H9 (cell line): ENCODE measurements at regions not wholly inside any gene's neighbourhood (a gene's known extent, or its start where the extent isn't known, plus 50 kb on each side); places are given as distances from the start of the nearest gene placed in this dataset.
A peak's percentile ranks its signal among the peaks of the same experiment; 100 is the strongest.

ENCODE experiments used
- DNase-seq: peaks from one replicate; pipeline ENCODE4 v3.0.0-alpha.2; 2017
- H2AFZ ChIP-seq: one replicate; pipeline ENCODE4 v1.6.1; 2013; ENCODE audit warnings: mild to moderate bottlenecking, low read length, control low read depth, moderate library complexity
- H2AK5ac ChIP-seq: 2 replicates; pipeline ENCODE4 v1.6.1; 2013; ENCODE audit warnings: low read length, control low read depth, mixed read lengths; ENCODE audit not compliant: insufficient read length
- H2BK120ac ChIP-seq: one replicate; pipeline ENCODE4 v1.6.1; 2013; ENCODE audit warnings: low read depth, mild to moderate bottlenecking, low read length, control low read depth, inconsistent platforms; ENCODE audit not compliant: poor library complexity, severe bottlenecking
- H2BK12ac ChIP-seq: 2 replicates; pipeline ENCODE4 v1.6.1; 2013; ENCODE audit warnings: low read length, control low read depth, mixed read lengths, low read depth; ENCODE audit not compliant: insufficient read length
- H2BK15ac ChIP-seq: 2 replicates; pipeline ENCODE4 v1.6.1; 2013; ENCODE audit warnings: low read depth, low read length, control low read depth
- H2BK20ac ChIP-seq: one replicate; pipeline ENCODE4 v1.6.1; 2013; ENCODE audit warnings: low read depth, mild to moderate bottlenecking, low read length, control low read depth, inconsistent platforms; ENCODE audit not compliant: poor library complexity, severe bottlenecking
- H2BK5ac ChIP-seq: 2 replicates; pipeline ENCODE4 v1.6.1; 2013; ENCODE audit warnings: low read length, control low read depth, mixed read lengths; ENCODE audit not compliant: insufficient read length
- H3K14ac ChIP-seq: 2 replicates; pipeline ENCODE4 v1.6.1; 2013; ENCODE audit warnings: low read length, control low read depth; ENCODE audit not compliant: insufficient read depth
- H3K18ac ChIP-seq: 2 replicates; pipeline ENCODE4 v1.6.1; 2013; ENCODE audit warnings: low read depth, mild to moderate bottlenecking, mixed read lengths, low read length, control low read depth; ENCODE audit not compliant: insufficient read length
- H3K23ac ChIP-seq: 2 replicates; pipeline ENCODE4 v1.6.1; 2013; ENCODE audit warnings: low read length, control low read depth, mixed read lengths, low read depth; ENCODE audit not compliant: insufficient read length
- H3K23me2 ChIP-seq: 2 replicates; pipeline ENCODE4 v1.6.1; 2013; ENCODE audit warnings: low read depth, mild to moderate bottlenecking, mixed read lengths, low read length, control low read depth; ENCODE audit not compliant: insufficient read length, poor library complexity, severe bottlenecking
- H3K27ac ChIP-seq: 2 replicates; pipeline ENCODE4 v1.5.1; 2013; ENCODE audit warnings: low read length, control low read depth, mixed read lengths, low read depth; ENCODE audit not compliant: insufficient read length
- H3K27me3 ChIP-seq: 2 replicates; pipeline ENCODE4 v1.6.1; 2013; ENCODE audit warnings: low read length, control low read depth, inconsistent platforms; ENCODE audit not compliant: insufficient read depth
- H3K4ac ChIP-seq: 2 replicates; pipeline ENCODE4 v1.6.1; 2013; ENCODE audit warnings: low read depth, mild to moderate bottlenecking, control low read depth, inconsistent platforms, low read length, moderate library complexity
- H3K4me1 ChIP-seq: 2 replicates; pipeline ENCODE4 v1.6.1; 2013; ENCODE audit warnings: low read length, control low read depth, inconsistent platforms; ENCODE audit not compliant: insufficient read depth
- H3K4me2 ChIP-seq: 2 replicates; pipeline ENCODE4 v1.6.1; 2013; ENCODE audit warnings: low read length, control low read depth, mixed read lengths; ENCODE audit not compliant: insufficient read length, insufficient read depth
- H3K56ac ChIP-seq: 2 replicates; pipeline ENCODE4 v1.6.1; 2013; ENCODE audit warnings: low read depth, mild to moderate bottlenecking, mixed read lengths, low read length, control low read depth; ENCODE audit not compliant: insufficient read length
- H3K79me1 ChIP-seq: 2 replicates; pipeline ENCODE4 v1.6.1; 2013; ENCODE audit warnings: low read depth, mild to moderate bottlenecking, moderate library complexity, low read length, control low read depth, inconsistent platforms; ENCODE audit not compliant: insufficient read depth, poor library complexity, severe bottlenecking
- H3K79me2 ChIP-seq: 2 replicates; pipeline ENCODE4 v1.6.1; 2013; ENCODE audit warnings: low read length, control low read depth, inconsistent platforms; ENCODE audit not compliant: insufficient read depth
- H3K9ac ChIP-seq: 2 replicates; pipeline ENCODE4 v1.6.1; 2013; ENCODE audit warnings: low read length, control low read depth, mixed read lengths; ENCODE audit not compliant: insufficient read length; ENCODE audit errors: extremely low read depth
- H3K9me3 ChIP-seq: one replicate; pipeline ENCODE4 v1.6.1; 2013; ENCODE audit warnings: low read depth, low read length, inconsistent platforms; ENCODE audit not compliant: control insufficient read depth
- H3T11ph ChIP-seq: one replicate; pipeline ENCODE4 v1.6.1; 2013; ENCODE audit warnings: mild to moderate bottlenecking, low read length, control low read depth, inconsistent platforms
- H4K20me1 ChIP-seq: one replicate; pipeline ENCODE4 v1.6.1; 2013; ENCODE audit not compliant: control insufficient read depth, insufficient read length, insufficient read depth
- H4K5ac ChIP-seq: 2 replicates; pipeline ENCODE4 v1.6.1; 2013; ENCODE audit warnings: low read depth, mild to moderate bottlenecking, mixed read lengths, low read length, control low read depth; ENCODE audit not compliant: insufficient read length
- H4K8ac ChIP-seq: replicated peaks from 2 replicates; pipeline ENCODE4 v1.6.1; 2013; ENCODE audit warnings: low read length, control low read depth, mixed read lengths, low read depth; ENCODE audit not compliant: insufficient read length
- H4K91ac ChIP-seq: 2 replicates; pipeline ENCODE4 v1.6.1; 2013; ENCODE audit warnings: low read depth, mild to moderate bottlenecking, moderate library complexity, mixed read lengths, low read length, control low read depth; ENCODE audit not compliant: insufficient read length
- H3K27ac Mint-ChIP-seq, 3 experiments: 2 replicates in 2 of 3; 3 replicates in 1 of 3; pipeline ENCODE4 v1.8.0; 2020 to 2021; ENCODE audit warnings: mixed read lengths in 3 of 3, mild to moderate bottlenecking in 1 of 3, moderate library complexity in 1 of 3
- H3K27me3 Mint-ChIP-seq: 2 replicates; pipeline ENCODE4 v1.8.0; 2021; ENCODE audit warnings: low read depth, mild to moderate bottlenecking, moderate library complexity, mixed read lengths
- H3K36me3 Mint-ChIP-seq, 3 experiments: 2 replicates in 2 of 3; 3 replicates in 1 of 3; pipeline ENCODE4 v1.8.0; 2020 to 2021; ENCODE audit warnings: low read depth in 3 of 3, mixed read lengths in 3 of 3; ENCODE audit not compliant: insufficient read depth in 1 of 3
- H3K4me1 Mint-ChIP-seq, 2 experiments: 2 replicates each; pipeline ENCODE4 v1.8.0; 2020; ENCODE audit warnings: mixed read lengths in 2 of 2
- H3K4me3 Mint-ChIP-seq, 2 experiments: 2 replicates in 1 of 2; 3 replicates in 1 of 2; pipeline ENCODE4 v1.8.0; 2020 to 2021; ENCODE audit warnings: mild to moderate bottlenecking in 2 of 2, mixed read lengths in 2 of 2, moderate library complexity in 1 of 2
- H3K9me3 Mint-ChIP-seq, 2 experiments: 2 replicates in 1 of 2; 3 replicates in 1 of 2; pipeline ENCODE4 v1.8.0; 2020; ENCODE audit warnings: mild to moderate bottlenecking in 2 of 2, mixed read lengths in 2 of 2, moderate library complexity in 1 of 2
- WGBS: extraction: QIAGEN DNeasy Blood & Tissue Kit; methylation state at CpG from one replicate; pipeline ENCODE4 v1.1.7; 2013; ENCODE audit warnings: missing lambda C conversion rate, low lambda C conversion rate, mixed read lengths; ENCODE audit not compliant: insufficient read length; ENCODE audit errors: extremely low coverage; 5-methylcytosine and 5-hydroxymethylcytosine counted together
- TF ChIP-seq, protein P1 (sequence below): fragments of 200-600 bp; sonication (generic); conservative IDR thresholded peaks from 3 replicates; pipeline ENCODE4 v1.8.0; 2021; ENCODE audit warnings: antibody characterized with exemption, mild to moderate bottlenecking

DNA sequence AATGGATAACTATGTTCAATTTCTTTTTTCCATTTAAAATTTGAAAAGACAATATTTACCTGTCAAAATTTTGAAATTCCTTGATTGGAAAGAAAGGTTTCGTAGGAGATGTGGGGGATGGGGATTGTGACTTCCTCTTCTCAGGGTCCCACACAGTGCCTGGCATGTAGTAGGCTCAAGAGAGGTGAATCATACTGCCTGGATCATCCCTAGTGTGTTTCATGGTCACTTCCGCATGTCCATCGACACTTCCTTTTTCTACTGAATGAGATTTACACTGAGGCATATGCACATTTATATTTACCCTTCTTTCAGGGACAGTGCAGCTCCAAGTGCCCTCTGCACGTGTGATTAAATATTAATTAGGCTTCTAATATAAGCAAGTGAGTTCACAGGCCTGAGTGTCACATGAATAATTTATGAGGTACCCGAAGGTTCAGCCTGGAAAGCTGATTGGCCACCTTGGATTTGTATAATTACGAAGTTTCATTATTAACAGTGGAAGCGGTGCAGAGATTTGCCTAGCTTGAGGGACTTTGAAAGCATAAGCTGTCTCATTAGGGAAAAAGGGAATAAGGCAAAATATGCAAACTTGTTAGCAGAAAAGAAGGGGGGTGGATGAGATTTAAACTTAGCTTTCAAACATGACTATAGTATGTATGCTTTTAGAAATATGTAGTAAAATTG, 177.5 kb upstream of the MMS22L start:
- DNase-seq: no peak
- TF ChIP-seq, protein P1, sequence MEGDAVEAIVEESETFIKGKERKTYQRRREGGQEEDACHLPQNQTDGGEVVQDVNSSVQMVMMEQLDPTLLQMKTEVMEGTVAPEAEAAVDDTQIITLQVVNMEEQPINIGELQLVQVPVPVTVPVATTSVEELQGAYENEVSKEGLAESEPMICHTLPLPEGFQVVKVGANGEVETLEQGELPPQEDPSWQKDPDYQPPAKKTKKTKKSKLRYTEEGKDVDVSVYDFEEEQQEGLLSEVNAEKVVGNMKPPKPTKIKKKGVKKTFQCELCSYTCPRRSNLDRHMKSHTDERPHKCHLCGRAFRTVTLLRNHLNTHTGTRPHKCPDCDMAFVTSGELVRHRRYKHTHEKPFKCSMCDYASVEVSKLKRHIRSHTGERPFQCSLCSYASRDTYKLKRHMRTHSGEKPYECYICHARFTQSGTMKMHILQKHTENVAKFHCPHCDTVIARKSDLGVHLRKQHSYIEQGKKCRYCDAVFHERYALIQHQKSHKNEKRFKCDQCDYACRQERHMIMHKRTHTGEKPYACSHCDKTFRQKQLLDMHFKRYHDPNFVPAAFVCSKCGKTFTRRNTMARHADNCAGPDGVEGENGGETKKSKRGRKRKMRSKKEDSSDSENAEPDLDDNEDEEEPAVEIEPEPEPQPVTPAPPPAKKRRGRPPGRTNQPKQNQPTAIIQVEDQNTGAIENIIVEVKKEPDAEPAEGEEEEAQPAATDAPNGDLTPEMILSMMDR: no peak
- Histone ChIP-seq H2BK120ac (no peak overlapping the region), H4K91ac (no peak overlapping the region), H4K5ac (no peak overlapping the region), H3K9me3 (no peaks in the 10 kb centered on the region), H3K27me3 (no peaks in the 10 kb centered on the region), H3K23me2 (no peaks in the 10 kb centered on the region), H4K20me1 (no peaks in the 10 kb centered on the region), H3K27ac (no peak overlapping the region), H3K79me2 (no peaks in the 10 kb centered on the region), H3K56ac (no peak overlapping the region), H4K8ac (no peak overlapping the region), H3K79me1 (no peaks in the 10 kb centered on the region), H2BK15ac (no peak overlapping the region), H3K4me1 (peaks cover 3% of the 10 kb centered on the region; the same call in 1 of the 2 replicates), H2BK5ac (no peak overlapping the region), H2BK12ac (no peak overlapping the region), H2AK5ac (no peak overlapping the region), H3K4me2 (no peak overlapping the region), H3K14ac (no peak overlapping the region), H3T11ph (no peak overlapping the region), H3K9ac (no peak overlapping the region), H3K18ac (no peak overlapping the region), H2AFZ (no peak overlapping the region), H3K23ac (no peak overlapping the region), H3K4ac (no peak overlapping the region), H2BK20ac (no peak overlapping the region)
- peaks cover 6 to 17% of the 10 kb centered on the region in 2 experiments; a peak in 3 of 4 replicates for H3K4me1 Mint-ChIP-seq
- peak overlapping the region in 1 of 2 experiments; percentile 18; a peak in 2 of 5 replicates for H3K4me3 Mint-ChIP-seq
- no peaks in the 10 kb centered on the region for H3K27me3 Mint-ChIP-seq
- H3K27ac Mint-ChIP-seq: no peak overlapping the region
- no CpG with 5 or more reads among the region's 7 CpGs for WGBS
- no peaks in the 10 kb centered on the region for H3K36me3 Mint-ChIP-seq
- H3K9me3 Mint-ChIP-seq: no peaks in the 10 kb centered on the region
